Neural cell (in vitro differentiated cells): ENCODE measurements at regions not wholly inside any gene's neighbourhood (a gene's known extent, or its start where the extent isn't known, plus 50 kb on each side); places are given as distances from the start of the nearest gene placed in this dataset.

ENCODE experiments used
- H2AFZ ChIP-seq: fragments of 200-600, 300-800 bp; sonication (generic), shearing (Covaris generic); 2 replicates; pipeline ENCODE4 v1.6.0; 2014; ENCODE audit warnings: low read depth, mild to moderate bottlenecking, antibody characterized with exemption, low read length, moderate library complexity
- H3F3A ChIP-seq: fragments of 200-600 bp; shearing (Covaris generic); 2 replicates; pipeline ENCODE4 v1.6.1; 2016; ENCODE audit warnings: mild to moderate bottlenecking, moderate library complexity, mixed read lengths, antibody characterized with exemption, low read length; ENCODE audit not compliant: insufficient read depth, poor library complexity, severe bottlenecking
- H3K27ac ChIP-seq: fragments of 200-600, 300-800 bp; sonication (generic), shearing (Covaris generic); 2 replicates; pipeline ENCODE4 v1.5.1; 2014; ENCODE audit warnings: mild to moderate bottlenecking, low read length, moderate library complexity
- H3K27me3 ChIP-seq: fragments of 300-800, 200-600 bp; sonication (generic), shearing (Covaris generic); 2 replicates; pipeline ENCODE4 v1.6.0; 2014; ENCODE audit warnings: mild to moderate bottlenecking, low read depth, low read length, moderate library complexity; ENCODE audit not compliant: insufficient read depth
- H3K36me3 ChIP-seq: fragments of 300-800, 200-600 bp; sonication (generic), shearing (Covaris generic); 2 replicates; pipeline ENCODE4 v1.5.1; 2014; ENCODE audit warnings: mild to moderate bottlenecking, antibody characterized with exemption, low read length, moderate library complexity; ENCODE audit not compliant: insufficient read depth
- H3K4me2 ChIP-seq: fragments of 300-800, 200-600 bp; sonication (generic), shearing (Covaris generic); 2 replicates; pipeline ENCODE4 v1.6.0; 2014; ENCODE audit warnings: mild to moderate bottlenecking, low read length
- H3K4me3 ChIP-seq: fragments of 300-800, 200-600 bp; sonication (generic), shearing (Covaris generic); 2 replicates; pipeline ENCODE4 v1.5.1; 2014; ENCODE audit warnings: mild to moderate bottlenecking, low read length, moderate library complexity
- H3K79me2 ChIP-seq: fragments of 200-600 bp; shearing (Covaris generic); replicated peaks from 2 replicates; pipeline ENCODE4 v1.6.0; 2014; ENCODE audit warnings: mild to moderate bottlenecking, low read length, moderate library complexity; ENCODE audit not compliant: insufficient read depth
- H3K9ac ChIP-seq: fragments of 300-800, 200-600 bp; sonication (generic), shearing (Covaris generic); 2 replicates; pipeline ENCODE4 v1.6.1; 2016; ENCODE audit warnings: mild to moderate bottlenecking, low read length, mixed read lengths
- H3K9me2 ChIP-seq: fragments of 200-600 bp; shearing (Covaris generic); 2 replicates; pipeline ENCODE4 v1.6.1; 2016; ENCODE audit warnings: mild to moderate bottlenecking, low read length, mixed read lengths; ENCODE audit not compliant: insufficient read depth
- H3K9me3 ChIP-seq: fragments of 200-600, 300-800 bp; sonication (generic), shearing (Covaris generic); 2 replicates; pipeline ENCODE4 v1.6.1; 2016; ENCODE audit warnings: mild to moderate bottlenecking, mixed run types, low read length, moderate library complexity, mixed read lengths
- H4K20me1 ChIP-seq: fragments of 200-600 bp; shearing (Covaris generic); 2 replicates; pipeline ENCODE4 v1.6.1; 2016; ENCODE audit warnings: mild to moderate bottlenecking, mixed run types; ENCODE audit not compliant: insufficient read depth
- CTCF ChIP-seq: fragments of 450-650 bp; IDR thresholded peaks from 2 replicates; pipeline ENCODE4 v1.5.1; 2014; ENCODE audit warnings: antibody characterized with exemption, mild to moderate bottlenecking, moderate library complexity; ENCODE audit not compliant: poor library complexity, severe bottlenecking
- EP300 ChIP-seq: fragments of 450-650 bp; conservative IDR thresholded peaks from 2 replicates; pipeline ENCODE4 v1.6.1; 2014; ENCODE audit warnings: antibody characterized with exemption, mild to moderate bottlenecking, moderate library complexity; ENCODE audit not compliant: poor library complexity, severe bottlenecking
- EZH2 ChIP-seq: fragments of 200-600, 300-800 bp; shearing (Covaris generic), sonication (generic); IDR thresholded peaks from 2 replicates; pipeline ENCODE4 v1.6.1; 2014; ENCODE audit warnings: antibody characterized with exemption, low read length, borderline replicate concordance, mild to moderate bottlenecking; ENCODE audit not compliant: insufficient read depth, poor library complexity, severe bottlenecking
- MXI1 ChIP-seq: fragments of 450-650 bp; conservative IDR thresholded peaks from 2 replicates; pipeline ENCODE4 v1.6.1; 2014; ENCODE audit warnings: antibody characterized with exemption, mild to moderate bottlenecking; ENCODE audit not compliant: poor library complexity, severe bottlenecking
- POLR2AphosphoS5 ChIP-seq: IDR thresholded peaks from 2 replicates; pipeline ENCODE4 v1.6.1; 2012
- RAD21 ChIP-seq: fragments of 450-650 bp; conservative IDR thresholded peaks from 2 replicates; pipeline ENCODE4 v1.6.1; 2014; ENCODE audit warnings: antibody characterized with exemption, mild to moderate bottlenecking, moderate library complexity
- SMC3 ChIP-seq: fragments of 450-650 bp; conservative IDR thresholded peaks from 2 replicates; pipeline ENCODE4 v1.6.1; 2014; ENCODE audit warnings: antibody characterized with exemption, mild to moderate bottlenecking, moderate library complexity; ENCODE audit not compliant: poor library complexity
- TAF1 ChIP-seq: IDR thresholded peaks from 2 replicates; pipeline ENCODE4 v1.6.1; 2012; ENCODE audit warnings: low read depth
- TF ChIP-seq, protein P1 (sequence below): IDR thresholded peaks from 2 replicates; pipeline ENCODE4 v1.6.1; 2012; ENCODE audit warnings: borderline replicate concordance

DNA sequence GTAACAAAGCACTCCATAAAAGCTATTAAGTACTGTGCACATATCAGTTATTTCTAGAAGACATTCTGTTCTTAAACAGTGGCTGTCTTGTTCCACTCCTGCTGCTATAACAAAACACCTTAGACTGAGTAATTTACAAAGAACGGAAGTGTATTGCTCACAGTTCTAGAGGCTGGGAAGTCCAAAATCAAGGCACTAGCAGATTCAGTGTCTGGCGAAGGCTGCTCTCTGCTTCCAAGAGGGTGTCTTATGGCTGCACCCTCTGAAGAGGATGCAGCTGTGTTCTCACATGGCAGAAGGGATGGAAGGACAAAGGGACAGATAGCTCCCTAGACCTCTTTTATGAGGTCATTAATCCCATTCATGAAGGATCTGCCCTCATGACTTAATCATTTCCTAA is 424.2 kb upstream of the ZMIZ1 start:
- H3K9me2 ChIP-seq: no peaks in the 10 kb centered on the region
- no peaks in the 10 kb centered on the region for H3K36me3 ChIP-seq
- no peaks in the 10 kb centered on the region for H4K20me1 ChIP-seq
- no peaks in the 10 kb centered on the region for H3K9me3 ChIP-seq
- no peak overlapping the region for H2AFZ ChIP-seq
- H3K27ac ChIP-seq: no peak overlapping the region
- no peaks in the 10 kb centered on the region for H3F3A ChIP-seq
- H3K4me2 ChIP-seq: no peak overlapping the region
- TF ChIP-seq EP300 (no peak), EZH2 (no peak), POLR2AphosphoS5 (no peak), MXI1 (no peak), RAD21 (no peak), CTCF (no peak), TAF1 (no peak), SMC3 (no peak)
- TF ChIP-seq, protein P1, sequence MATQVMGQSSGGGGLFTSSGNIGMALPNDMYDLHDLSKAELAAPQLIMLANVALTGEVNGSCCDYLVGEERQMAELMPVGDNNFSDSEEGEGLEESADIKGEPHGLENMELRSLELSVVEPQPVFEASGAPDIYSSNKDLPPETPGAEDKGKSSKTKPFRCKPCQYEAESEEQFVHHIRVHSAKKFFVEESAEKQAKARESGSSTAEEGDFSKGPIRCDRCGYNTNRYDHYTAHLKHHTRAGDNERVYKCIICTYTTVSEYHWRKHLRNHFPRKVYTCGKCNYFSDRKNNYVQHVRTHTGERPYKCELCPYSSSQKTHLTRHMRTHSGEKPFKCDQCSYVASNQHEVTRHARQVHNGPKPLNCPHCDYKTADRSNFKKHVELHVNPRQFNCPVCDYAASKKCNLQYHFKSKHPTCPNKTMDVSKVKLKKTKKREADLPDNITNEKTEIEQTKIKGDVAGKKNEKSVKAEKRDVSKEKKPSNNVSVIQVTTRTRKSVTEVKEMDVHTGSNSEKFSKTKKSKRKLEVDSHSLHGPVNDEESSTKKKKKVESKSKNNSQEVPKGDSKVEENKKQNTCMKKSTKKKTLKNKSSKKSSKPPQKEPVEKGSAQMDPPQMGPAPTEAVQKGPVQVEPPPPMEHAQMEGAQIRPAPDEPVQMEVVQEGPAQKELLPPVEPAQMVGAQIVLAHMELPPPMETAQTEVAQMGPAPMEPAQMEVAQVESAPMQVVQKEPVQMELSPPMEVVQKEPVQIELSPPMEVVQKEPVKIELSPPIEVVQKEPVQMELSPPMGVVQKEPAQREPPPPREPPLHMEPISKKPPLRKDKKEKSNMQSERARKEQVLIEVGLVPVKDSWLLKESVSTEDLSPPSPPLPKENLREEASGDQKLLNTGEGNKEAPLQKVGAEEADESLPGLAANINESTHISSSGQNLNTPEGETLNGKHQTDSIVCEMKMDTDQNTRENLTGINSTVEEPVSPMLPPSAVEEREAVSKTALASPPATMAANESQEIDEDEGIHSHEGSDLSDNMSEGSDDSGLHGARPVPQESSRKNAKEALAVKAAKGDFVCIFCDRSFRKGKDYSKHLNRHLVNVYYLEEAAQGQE: no peak
- H3K9ac ChIP-seq: no peak overlapping the region
- H3K79me2 ChIP-seq: no peaks in the 10 kb centered on the region
- no peak overlapping the region for H3K4me3 ChIP-seq
- no peaks in the 10 kb centered on the region for H3K27me3 ChIP-seq

- H3K4me3 ChIP-seq: no peak overlapping the region
- H3K9me2 ChIP-seq: no peaks in the 10 kb centered on the region
- no peak overlapping the region for H2AFZ ChIP-seq
- H3K9me3 ChIP-seq: no peaks in the 10 kb centered on the region
- no peaks in the 10 kb centered on the region for H3K36me3 ChIP-seq
- H3F3A ChIP-seq: no peaks in the 10 kb centered on the region
- H3K9ac ChIP-seq: no peak overlapping the region
- no peaks in the 10 kb centered on the region for H4K20me1 ChIP-seq
- no peak overlapping the region for H3K4me2 ChIP-seq
- no peaks in the 10 kb centered on the region for H3K27me3 ChIP-seq
- H3K79me2 ChIP-seq: no peaks in the 10 kb centered on the region
- TF ChIP-seq TAF1 (no peak), EZH2 (no peak), EP300 (no peak), SMC3 (no peak), MXI1 (no peak), POLR2AphosphoS5 (no peak), CTCF (no peak), RAD21 (no peak)
- TF ChIP-seq, protein P1: no peak
- no peak overlapping the region for H3K27ac ChIP-seq
Observed at GRCh38 chr10:78645169-78645686, 423.5 kb upstream of the ZMIZ1 start.
